ENCODE measurements at regions not wholly inside any gene's neighbourhood (a gene's known extent, or its start where the extent isn't known, plus 50 kb on each side); places are given as distances from the start of the nearest gene placed in this dataset.

- no peak for TF ChIP-seq USF2 (IDR thresholded peaks at IDR 0.05; ENCODE audit: borderline replicate concordance, low read depth, low read length)
- no peak for TF ChIP-seq MLLT1 (IDR thresholded peaks at IDR 0.05)
- no peak for TF ChIP-seq SMC3 (IDR thresholded peaks at IDR 0.05; ENCODE audit: borderline replicate concordance, low read length)
Measured at GRCh38 chr6:8260610-8261009, 158.3 kb upstream of the EEF1E1 start (continued).

GRCh38 chr6:8246403-8246802 lies 144.1 kb upstream of the EEF1E1 start:
- intact Hi-C loops (cut with micrococcal nuclease; ENCODE audit: unreplicated experiment) = no loop called here
- Histone ChIP-seq H3K9ac (ENCODE audit: control insufficient read depth, insufficient read depth, low read length) (no peak overlapping the region), H3K27me3 (replicated peaks in 1 of 2; ENCODE audit: control insufficient read depth in 2 of 2, insufficient read depth in 2 of 2, low read length in 1 of 2) (0 out of 4 replicates have a peak, but pooled peaks cover 0 to 2% of the 10 kb centered on the region in 2 experiments), H3K9me3 (replicated peaks; ENCODE audit: control insufficient read depth, insufficient read depth, low read length) (no peaks in the 10 kb centered on the region), H3K36me3 (ENCODE audit: control insufficient read depth in 2 of 2, insufficient read depth in 2 of 2, low read length in 1 of 2) (no peaks in the 10 kb centered on the region), H2AFZ (ENCODE audit: control insufficient read depth, low read depth, low read length) (no peak overlapping the region), H3K4me1 (ENCODE audit: control insufficient read depth, insufficient read depth, low read length) (no peaks in the 10 kb centered on the region), H3K4me3 (no peak overlapping the region), H3K79me2 (ENCODE audit: control insufficient read depth, insufficient read depth, low read length) (no peaks in the 10 kb centered on the region), H3K27ac (ENCODE audit: control insufficient read depth, insufficient read depth) (no peak overlapping the region), H3K4me2 (ENCODE audit: control insufficient read depth, insufficient read depth) (no peak overlapping the region), H4K20me1 (ENCODE audit: control insufficient read depth, insufficient read depth) (no peaks in the 10 kb centered on the region)
- in situ Hi-C loops (cut with MboI) = no loop called here
- WGBS (ENCODE audit: insufficient coverage, insufficient replicate concordance, low lambda C conversion rate, missing lambda C conversion rate) = 43% methylated on average over 2 of the region's 2 CpGs
- RAD21 ChIA-PET (ENCODE audit: unreplicated experiment) = no interaction called here
- POLR2A ChIA-PET = no interaction called here
- CTCF ChIA-PET = interaction anchor here (1.6 kb wide), 1 partner anchor 19 kb away, joined by 3 read pairs; no protein-coding TSS in a partner anchor
- DNase-seq (ENCODE audit: low read depth, low spot score) (no peak), ATAC-seq (no peak), FAIRE-seq (no peak)
- SMC1A ChIA-PET (ENCODE audit: uncharacterized antibody, unreplicated experiment) = no interaction called here
- no TSS peak for BruUV-seq (replicated peaks)
- no peak for TF ChIP-seq BCL3 (IDR thresholded peaks at IDR 0.05; ENCODE audit: borderline replicate concordance, insufficient read depth, low read depth, low read length, poor library complexity, severe bottlenecking)
- TF ChIP-seq RELA (IDR thresholded peaks at IDR 0.05; ENCODE audit: borderline replicate concordance, partially characterized antibody) = no peak
- no peak for TF ChIP-seq CHD2 (IDR thresholded peaks at IDR 0.05; ENCODE audit: borderline replicate concordance, low read depth, low read length)
- TF ChIP-seq IKZF1 (conservative IDR thresholded peaks at IDR 0.05) = no peak
- TF ChIP-seq POU2F2 (IDR thresholded peaks at IDR 0.05; ENCODE audit: borderline replicate concordance, low read depth, low read length) = no peak
- TF ChIP-seq RBBP5 (conservative IDR thresholded peaks at IDR 0.05) = no peak
- no peak for TF ChIP-seq MEF2B (IDR thresholded peaks at IDR 0.05; ENCODE audit: partially characterized antibody, poor library complexity, severe bottlenecking)
- no peak for TF ChIP-seq MYB (IDR thresholded peaks at IDR 0.05; ENCODE audit: borderline replicate concordance, low read depth, low read length)
- TF ChIP-seq CBX5 (IDR thresholded peaks at IDR 0.05; ENCODE audit: low read depth) = no peak
- TF ChIP-seq NRF1 (conservative IDR thresholded peaks at IDR 0.05; ENCODE audit: low read depth, low read length) = no peak
- TF ChIP-seq IRF3 (IDR thresholded peaks at IDR 0.05) = no peak
